ENCODE measurements at regions not wholly inside any gene's neighbourhood (a gene's known extent, or its start where the extent isn't known, plus 50 kb on each side); places are given as distances from the start of the nearest gene placed in this dataset.

- no peak overlapping the region for H3K27ac ChIP-seq (ENCODE audit: low read depth in 1 of 2, low read length in 1 of 2)
- H3K4me3 ChIP-seq, result no peak overlapping the region
- H3K4me1 ChIP-seq (ENCODE audit: control insufficient read depth in 5 of 5, insufficient read depth in 5 of 5, low read length in 5 of 5), result no peaks in the 10 kb centered on the region
- no peaks in the 10 kb centered on the region for H3K36me3 ChIP-seq (ENCODE audit: control insufficient read depth in 4 of 4, insufficient read depth in 4 of 4, low read length in 4 of 4)
- H3K9ac ChIP-seq (ENCODE audit: insufficient read depth in 1 of 2, low read length in 2 of 2), result no peak overlapping the region
- no peaks in the 10 kb centered on the region for H3K9me3 ChIP-seq (ENCODE audit: control insufficient read depth in 4 of 4, insufficient read depth in 3 of 4, low read length in 3 of 4)
- H3K27me3 ChIP-seq (ENCODE audit: control insufficient read depth in 3 of 3, insufficient read depth in 3 of 3, low read length in 2 of 3), result no peaks in the 10 kb centered on the region
- 93% methylated on average over 4 of the region's 4 CpGs for WGBS, 2 donors
- TF ChIP-seq CTCF (IDR thresholded peaks at IDR 0.05; ENCODE audit: control extremely low read depth, extremely low read depth), result no peak
- no peak for DNase-seq
- ATAC-seq (ENCODE audit: insufficient read depth, low FRiP score), result no peak
These were observed 549.3 kb upstream of the IL12A start for GRCh38 chr3:159439346-159439745.

- Histone ChIP-seq H3K4me3 (no peak overlapping the region), H3K9me3 (ENCODE audit: control insufficient read depth in 4 of 4, insufficient read depth in 3 of 4, low read length in 3 of 4) (no peaks in the 10 kb centered on the region), H3K9ac (ENCODE audit: insufficient read depth in 1 of 2, low read length in 2 of 2) (no peak overlapping the region), H3K27ac (ENCODE audit: low read depth in 1 of 2, low read length in 1 of 2) (no peak overlapping the region), H3K4me1 (ENCODE audit: control insufficient read depth in 5 of 5, insufficient read depth in 5 of 5, low read length in 5 of 5) (no peaks in the 10 kb centered on the region), H3K36me3 (ENCODE audit: control insufficient read depth in 4 of 4, insufficient read depth in 4 of 4, low read length in 4 of 4) (no peaks in the 10 kb centered on the region), H3K27me3 (ENCODE audit: control insufficient read depth in 3 of 3, insufficient read depth in 3 of 3, low read length in 2 of 3) (no peaks in the 10 kb centered on the region)
- no peak for TF ChIP-seq CTCF (IDR thresholded peaks at IDR 0.05; ENCODE audit: control extremely low read depth, extremely low read depth)
- DNase-seq (peak in 1 of 3 donors; percentile 18), ATAC-seq (ENCODE audit: insufficient read depth, low FRiP score) (no peak)
- 51 to 91% methylated on average over 1 of the region's 1 CpG for WGBS, 2 donors
These were observed 547.4 kb upstream of the IL12A start for GRCh38 chr3:159441279-159441678.

GRCh38 chr3:159443266-159443665, 545.4 kb upstream of the IL12A start:
- ATAC-seq (ENCODE audit: insufficient read depth, low FRiP score), result no peak

More at GRCh38 chr3:159443266-159443665, 545.4 kb upstream of the IL12A start:
- Histone ChIP-seq H3K9ac (ENCODE audit: insufficient read depth in 1 of 2, low read length in 2 of 2) (no peak overlapping the region), H3K9me3 (ENCODE audit: control insufficient read depth in 4 of 4, insufficient read depth in 3 of 4, low read length in 3 of 4) (no peaks in the 10 kb centered on the region), H3K4me3 (no peak overlapping the region), H3K4me1 (ENCODE audit: control insufficient read depth in 5 of 5, insufficient read depth in 5 of 5, low read length in 5 of 5) (no peaks in the 10 kb centered on the region), H3K27me3 (ENCODE audit: control insufficient read depth in 3 of 3, insufficient read depth in 3 of 3, low read length in 2 of 3) (no peaks in the 10 kb centered on the region), H3K27ac (ENCODE audit: low read depth in 1 of 2, low read length in 1 of 2) (no peak overlapping the region), H3K36me3 (ENCODE audit: control insufficient read depth in 4 of 4, insufficient read depth in 4 of 4, low read length in 4 of 4) (no peaks in the 10 kb centered on the region)
- TF ChIP-seq CTCF (IDR thresholded peaks at IDR 0.05; ENCODE audit: control extremely low read depth, extremely low read depth), result no peak
- WGBS, 2 donors, result 93% methylated on average over 5 of the region's 5 CpGs
- no peak for DNase-seq
